GM12872 (cell line): ENCODE measurements at regions not wholly inside any gene's neighbourhood (a gene's known extent, or its start where the extent isn't known, plus 50 kb on each side); places are given as distances from the start of the nearest gene placed in this dataset.

ENCODE experiments used
- CTCF ChIP-seq: IDR thresholded peaks from 3 replicates; pipeline ENCODE4 v1.5.1; 2011; ENCODE audit warnings: low read depth, mild to moderate bottlenecking, low read length, moderate library complexity; ENCODE audit not compliant: insufficient read depth

DNA sequence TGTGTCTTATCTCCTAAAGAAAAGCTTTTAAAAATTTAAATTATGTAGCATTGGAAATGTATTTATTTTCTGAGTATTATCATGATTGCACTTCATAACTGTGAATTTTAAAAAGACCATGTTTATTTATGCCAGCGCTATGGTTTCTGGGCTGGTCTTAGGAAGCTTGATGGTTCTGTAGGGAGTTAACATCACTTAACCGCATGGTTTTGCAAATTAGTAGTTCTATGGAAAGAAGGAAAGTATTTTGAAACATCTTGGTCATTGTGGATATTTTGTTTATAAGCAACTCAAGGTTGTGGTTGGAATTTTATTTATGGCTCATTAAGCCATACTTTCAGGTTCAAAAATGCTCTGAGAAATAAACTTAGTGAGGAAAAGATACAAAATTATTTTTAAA lies 549.4 kb downstream of the STK39 start:
- no peak for TF ChIP-seq CTCF

DNA sequence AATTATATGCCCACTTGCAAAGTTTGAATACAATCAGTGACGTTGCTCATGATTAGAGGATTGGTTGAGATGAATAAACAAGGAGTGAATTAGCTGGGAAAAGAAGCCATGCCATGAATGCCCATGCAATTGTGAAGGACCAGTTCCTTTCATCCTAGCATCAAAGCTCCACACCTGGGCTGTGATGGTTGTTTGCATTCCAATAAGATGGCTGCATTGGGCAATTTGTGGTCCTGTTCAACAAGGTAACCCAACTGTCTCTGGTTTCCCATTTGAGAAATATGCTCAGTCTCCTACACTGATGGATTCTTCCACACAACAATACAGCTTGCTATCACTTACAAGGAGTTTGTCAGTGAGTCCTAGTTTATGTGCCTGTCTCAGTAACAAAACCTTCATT lies 550.2 kb downstream of the STK39 start:
- no peak for TF ChIP-seq CTCF

DNA sequence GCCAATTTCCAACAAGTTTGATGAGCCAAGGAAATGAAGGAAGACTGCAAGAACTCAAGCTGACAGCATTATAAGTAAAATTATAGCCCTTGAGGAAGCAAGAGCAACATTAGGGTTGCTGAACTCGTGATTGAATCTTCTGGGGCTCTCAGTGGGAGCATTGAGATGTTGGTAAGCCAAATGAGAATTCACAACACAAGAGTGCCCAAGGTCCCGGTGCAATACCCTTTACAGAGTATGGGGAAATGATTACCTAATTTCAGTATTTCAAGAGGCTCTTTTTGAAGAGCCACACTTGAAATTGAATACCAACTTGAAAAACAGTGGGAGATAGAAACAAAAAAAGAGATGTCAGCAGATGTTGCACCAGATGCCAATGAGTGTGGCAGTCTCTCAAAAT lies 554.5 kb downstream of the STK39 start:
- TF ChIP-seq CTCF = no peak

GRCh38 chr2:167692191-167692590 lies 555.2 kb downstream of the STK39 start:
- no peak for TF ChIP-seq CTCF

DNA sequence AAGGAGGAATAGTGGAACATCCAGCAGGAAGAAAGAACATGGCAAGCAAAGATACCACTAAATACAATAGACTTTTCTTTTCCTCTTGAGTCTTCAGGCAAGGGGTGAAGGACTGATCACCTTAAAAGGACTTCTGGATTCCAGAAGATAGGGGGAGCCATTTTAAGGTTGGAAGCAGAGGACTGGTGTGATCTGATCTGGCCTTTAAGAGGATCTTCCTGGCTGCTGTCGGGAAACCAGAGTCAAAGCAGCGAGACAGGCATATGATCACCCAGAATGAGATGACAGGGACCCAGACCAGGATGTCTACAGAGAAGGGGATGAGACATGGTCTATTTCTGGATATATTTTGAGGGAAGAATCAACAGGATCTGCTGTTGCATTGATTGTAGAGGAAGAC lies 558.0 kb downstream of the STK39 start:
- no peak for TF ChIP-seq CTCF

DNA sequence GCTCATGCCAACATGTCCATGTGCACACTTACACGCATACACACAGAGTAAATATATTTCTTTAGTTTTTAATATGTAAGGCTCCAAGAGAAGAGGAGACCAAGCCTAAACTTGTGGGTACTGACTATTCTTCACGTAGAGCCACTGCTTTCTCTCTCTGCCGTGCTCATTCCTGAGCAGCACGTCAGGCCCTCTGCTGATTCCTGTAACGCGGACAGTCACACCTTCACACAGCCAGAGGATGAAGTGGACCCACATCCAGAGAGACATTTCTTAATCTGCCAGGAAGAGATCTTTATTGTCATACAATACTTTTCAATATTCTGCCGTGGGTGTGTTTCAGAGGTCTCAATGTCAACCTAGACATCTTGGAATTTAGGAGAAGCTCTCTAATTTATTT lies 560.7 kb downstream of the STK39 start:
- TF ChIP-seq CTCF = no peak

DNA sequence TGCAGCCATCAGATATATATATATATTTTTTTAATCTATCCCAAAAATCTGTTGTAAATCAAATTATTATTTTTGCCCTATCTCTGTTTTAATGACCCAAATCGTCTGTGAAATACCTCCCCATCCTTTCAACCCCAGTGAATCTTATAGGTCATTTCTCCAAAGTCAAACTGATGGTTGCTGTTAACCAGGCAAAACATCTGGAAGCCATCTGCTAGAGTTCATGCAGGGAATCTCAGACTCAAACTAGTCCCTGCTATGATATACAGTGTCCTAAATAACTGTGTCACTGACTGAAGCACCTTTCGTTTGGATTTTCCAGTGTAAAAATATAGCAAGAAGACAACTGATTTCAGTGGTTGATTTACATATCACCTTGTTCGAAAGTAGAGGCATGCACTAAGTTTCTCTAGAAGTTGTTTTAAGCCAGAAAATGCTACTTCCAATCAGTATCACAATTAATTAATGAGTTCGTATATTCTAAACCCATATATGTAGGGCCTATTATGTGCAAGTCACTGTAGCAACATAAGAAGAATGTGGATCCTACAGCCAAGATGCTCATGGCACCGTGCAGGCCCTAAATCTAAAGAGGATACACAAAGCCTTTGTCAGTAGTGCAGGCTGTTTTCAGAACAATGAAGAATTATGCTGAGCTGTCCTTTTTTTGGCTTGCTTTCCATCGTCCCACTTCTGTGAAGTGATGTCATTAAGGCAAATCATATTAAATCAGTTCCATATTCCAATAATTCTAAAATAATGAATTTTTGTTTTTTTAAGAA lies 566.0 kb downstream of the STK39 start:
- TF ChIP-seq CTCF = no peak
